Endodermal cell (in vitro differentiated cells): ENCODE measurements at regions not wholly inside any gene's neighbourhood (a gene's known extent, or its start where the extent isn't known, plus 50 kb on each side); places are given as distances from the start of the nearest gene placed in this dataset.
A peak's percentile ranks its signal among the peaks of the same experiment; 100 is the strongest.
"Not testable (repeated sequence)": the region's sequence is repeated elsewhere in the genome, so short reads cannot be mapped to it uniquely, and the experiment has no call there.

Experiments used
- DNase-seq: peaks from one replicate; pipeline ENCODE4 v3.0.0-alpha.2; 2017
- H3K27ac ChIP-seq: 2 replicates; pipeline ENCODE4 v1.5.1; 2013; ENCODE audit warnings: mild to moderate bottlenecking, low read depth, low read length, moderate library complexity
- H3K27me3 ChIP-seq: 2 replicates; pipeline ENCODE4 v1.6.1; 2013; ENCODE audit warnings: mild to moderate bottlenecking, low read length, moderate library complexity; ENCODE audit not compliant: insufficient read depth, control insufficient read depth, poor library complexity, severe bottlenecking
- H3K36me3 ChIP-seq: 2 replicates; pipeline ENCODE4 v1.7.0; 2013; ENCODE audit warnings: mild to moderate bottlenecking, low read length, moderate library complexity; ENCODE audit not compliant: control insufficient read depth, insufficient read depth
- H3K4me1 ChIP-seq: one replicate; pipeline ENCODE4 v1.7.0; 2013; ENCODE audit warnings: low read length; ENCODE audit not compliant: control insufficient read depth, insufficient read depth
- H3K4me3 ChIP-seq: 2 replicates; pipeline ENCODE4 v1.5.1; 2013; ENCODE audit warnings: mild to moderate bottlenecking, low read length, moderate library complexity
- H3K9ac ChIP-seq: 2 replicates; pipeline ENCODE4 v1.6.1; 2013; ENCODE audit warnings: mild to moderate bottlenecking, low read length, moderate library complexity; ENCODE audit not compliant: poor library complexity, severe bottlenecking; ENCODE audit errors: extremely low read depth
- H3K9me3 ChIP-seq: 2 replicates; pipeline ENCODE4 v1.6.1; 2013; ENCODE audit warnings: mild to moderate bottlenecking, low read length, moderate library complexity; ENCODE audit not compliant: control insufficient read depth
- H3K27ac Mint-ChIP-seq: 2 replicates; pipeline ENCODE4 v1.8.0; 2020; ENCODE audit warnings: mixed read lengths
- H3K27me3 Mint-ChIP-seq: 2 replicates; pipeline ENCODE4 v1.8.0; 2021; ENCODE audit warnings: mild to moderate bottlenecking, mixed read lengths; ENCODE audit not compliant: insufficient read depth
- H3K36me3 Mint-ChIP-seq: 2 replicates; pipeline ENCODE4 v1.8.0; 2020; ENCODE audit warnings: low read depth, mixed read lengths
- H3K4me1 Mint-ChIP-seq: 2 replicates; pipeline ENCODE4 v1.8.0; 2020; ENCODE audit warnings: mixed read lengths
- H3K4me3 Mint-ChIP-seq: 2 replicates; pipeline ENCODE4 v1.8.0; 2020; ENCODE audit warnings: mild to moderate bottlenecking, moderate library complexity, mixed read lengths
- H3K9me3 Mint-ChIP-seq: 2 replicates; pipeline ENCODE4 v1.8.0; 2020; ENCODE audit warnings: mild to moderate bottlenecking, mixed read lengths
- WGBS, 2 experiments: methylation state at CpG; one replicate each; pipeline versions ENCODE4 v1.1.5 to v1.1.7; 2013; ENCODE audit warnings: missing lambda C conversion rate in 2 of 2, mixed read lengths in 1 of 2; ENCODE audit not compliant: insufficient coverage in 1 of 2, insufficient read length in 1 of 2; 5-methylcytosine and 5-hydroxymethylcytosine counted together
- TF ChIP-seq, protein P1 (sequence below): fragments of 200-600 bp; sonication (generic); conservative IDR thresholded peaks from 2 replicates; pipeline ENCODE4 v1.5.0; 2021; ENCODE audit warnings: antibody characterized with exemption, mild to moderate bottlenecking

DNA sequence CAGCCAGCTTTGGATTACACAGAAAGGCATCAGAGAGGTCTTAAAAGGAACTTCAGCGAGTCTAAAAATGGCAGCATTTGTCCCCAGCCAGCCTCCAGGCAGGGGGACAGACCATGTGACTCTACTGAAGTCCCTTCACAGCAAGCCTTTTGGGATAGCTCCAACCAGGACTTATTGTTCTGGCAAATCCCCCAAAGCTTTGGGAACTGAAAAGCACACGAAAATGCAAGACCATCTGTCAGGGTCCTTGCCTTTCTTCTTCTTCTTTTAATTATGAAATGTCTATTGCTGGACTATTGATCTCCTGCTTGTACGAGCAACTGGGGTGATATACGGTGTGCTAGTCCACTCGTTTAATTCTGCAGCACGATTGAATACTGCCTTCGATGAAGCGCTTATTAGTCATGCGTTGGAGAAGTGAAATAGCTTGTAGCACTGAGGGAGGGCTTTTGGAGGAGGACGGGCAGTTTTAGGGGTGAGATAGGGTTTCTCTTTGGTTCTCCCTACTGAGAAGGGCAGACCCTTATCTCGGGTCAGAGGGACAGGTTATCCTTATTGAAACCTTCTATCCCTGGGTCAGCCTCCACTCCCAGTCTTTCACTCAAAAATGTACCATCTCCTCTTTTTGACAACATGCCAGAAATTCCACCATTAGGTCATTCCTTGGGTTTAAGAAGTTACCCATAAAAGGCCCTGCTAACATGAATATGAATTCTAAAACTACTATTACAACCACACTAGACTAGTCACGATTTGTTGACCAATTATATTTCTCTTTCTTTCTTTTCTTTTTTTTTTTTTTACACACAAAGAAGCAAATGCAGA is 416.4 kb downstream of the MIAT start:
- Histone ChIP-seq H3K27ac (no peak overlapping the region), H3K36me3 (no peaks in the 10 kb centered on the region), H3K27me3 (peaks cover 42% of the 10 kb centered on the region), H3K4me3 (no peak overlapping the region), H3K9ac (no peak overlapping the region), H3K9me3 (no peaks in the 10 kb centered on the region), H3K4me1 (no peaks in the 10 kb centered on the region)
- Mint-ChIP-seq H3K9me3 (no peaks in the 10 kb centered on the region), H3K4me3 (no peak overlapping the region), H3K27ac (no peak overlapping the region), H3K36me3 (no peaks in the 10 kb centered on the region), H3K27me3 (peaks cover 64% of the 10 kb centered on the region), H3K4me1 (peaks cover 7% of the 10 kb centered on the region)
- WGBS, 2 experiments, result 82 to 86% methylated on average over 9 to 12 of the region's 12 CpGs
- DNase-seq, result no peak
- TF ChIP-seq, protein P1, sequence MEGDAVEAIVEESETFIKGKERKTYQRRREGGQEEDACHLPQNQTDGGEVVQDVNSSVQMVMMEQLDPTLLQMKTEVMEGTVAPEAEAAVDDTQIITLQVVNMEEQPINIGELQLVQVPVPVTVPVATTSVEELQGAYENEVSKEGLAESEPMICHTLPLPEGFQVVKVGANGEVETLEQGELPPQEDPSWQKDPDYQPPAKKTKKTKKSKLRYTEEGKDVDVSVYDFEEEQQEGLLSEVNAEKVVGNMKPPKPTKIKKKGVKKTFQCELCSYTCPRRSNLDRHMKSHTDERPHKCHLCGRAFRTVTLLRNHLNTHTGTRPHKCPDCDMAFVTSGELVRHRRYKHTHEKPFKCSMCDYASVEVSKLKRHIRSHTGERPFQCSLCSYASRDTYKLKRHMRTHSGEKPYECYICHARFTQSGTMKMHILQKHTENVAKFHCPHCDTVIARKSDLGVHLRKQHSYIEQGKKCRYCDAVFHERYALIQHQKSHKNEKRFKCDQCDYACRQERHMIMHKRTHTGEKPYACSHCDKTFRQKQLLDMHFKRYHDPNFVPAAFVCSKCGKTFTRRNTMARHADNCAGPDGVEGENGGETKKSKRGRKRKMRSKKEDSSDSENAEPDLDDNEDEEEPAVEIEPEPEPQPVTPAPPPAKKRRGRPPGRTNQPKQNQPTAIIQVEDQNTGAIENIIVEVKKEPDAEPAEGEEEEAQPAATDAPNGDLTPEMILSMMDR, result no peak

DNA sequence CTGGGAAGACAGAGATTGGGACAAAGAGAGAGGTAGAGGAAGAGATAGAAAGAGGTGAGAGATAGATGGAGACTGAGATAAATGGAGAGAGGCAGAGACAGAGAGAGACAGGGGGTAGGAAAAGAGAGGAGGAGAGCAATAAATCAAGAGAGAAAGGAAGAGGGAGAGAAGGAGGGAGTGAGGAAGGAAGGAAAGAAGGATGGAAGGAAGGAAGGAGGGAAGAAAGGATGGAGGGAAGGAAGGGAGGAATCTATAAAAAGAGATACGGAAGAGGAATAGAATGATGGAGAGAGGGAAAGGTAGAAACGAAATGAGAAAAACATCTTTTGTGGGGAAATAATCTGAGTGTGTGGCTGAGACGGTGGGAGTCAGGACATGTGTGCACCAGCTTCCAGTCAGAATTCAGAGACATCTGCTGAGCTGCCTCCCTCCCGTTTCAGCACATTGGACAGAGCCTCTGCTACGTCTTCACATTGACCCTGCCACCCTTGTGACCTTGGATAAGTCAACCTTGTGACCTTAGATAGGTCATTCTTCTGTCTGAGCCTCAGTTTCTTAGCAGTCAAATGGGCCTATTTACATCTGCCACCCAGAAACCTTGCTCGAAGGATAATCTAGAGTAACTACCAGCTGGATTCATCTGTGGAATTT is 417.8 kb downstream of the MIAT start:
- peak; percentile 80 for DNase-seq
- 50 to 56% methylated on average over 5 to 6 of the region's 6 CpGs for WGBS, 2 experiments
- no peaks in the 10 kb centered on the region for H3K9me3 Mint-ChIP-seq
- Histone ChIP-seq H3K27ac (no peak overlapping the region), H3K36me3 (no peaks in the 10 kb centered on the region), H3K9me3 (no peaks in the 10 kb centered on the region), H3K27me3 (peaks cover 42% of the 10 kb centered on the region), H3K4me1 (no peaks in the 10 kb centered on the region), H3K9ac (no peak overlapping the region), H3K4me3 (no peak overlapping the region)
- TF ChIP-seq, protein P1, result no peak
- no peak overlapping the region for H3K4me3 Mint-ChIP-seq
- H3K27ac Mint-ChIP-seq, result no peak overlapping the region
- H3K27me3 Mint-ChIP-seq, result peaks cover 67% of the 10 kb centered on the region
- H3K4me1 Mint-ChIP-seq, result peaks cover 7% of the 10 kb centered on the region
- no peaks in the 10 kb centered on the region for H3K36me3 Mint-ChIP-seq

DNA sequence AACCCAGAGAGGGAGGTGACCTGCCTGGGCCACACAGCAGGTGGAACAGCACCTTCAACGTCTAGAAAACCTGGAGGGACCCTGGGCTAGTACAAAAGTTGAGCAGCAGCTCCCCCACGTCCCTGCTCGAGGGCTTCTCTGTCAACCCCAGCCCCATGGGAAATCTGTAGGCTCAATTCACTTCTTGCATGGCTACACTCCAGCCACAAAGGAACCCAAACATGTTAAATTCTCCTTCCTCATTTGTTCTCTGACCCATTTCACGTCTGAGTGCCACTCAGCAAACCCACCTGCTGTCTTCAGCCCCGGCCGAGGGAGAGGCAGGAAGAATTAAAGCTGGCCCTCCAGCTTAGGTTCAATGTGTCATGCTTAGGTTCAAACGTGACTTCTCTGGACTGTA is 418.5 kb downstream of the MIAT start:
- Histone ChIP-seq H3K4me1 (no peaks in the 10 kb centered on the region), H3K4me3 (no peak overlapping the region), H3K27me3 (peaks cover 42% of the 10 kb centered on the region), H3K27ac (no peak overlapping the region), H3K9me3 (no peaks in the 10 kb centered on the region), H3K36me3 (no peaks in the 10 kb centered on the region), H3K9ac (no peak overlapping the region)
- H3K9me3 Mint-ChIP-seq, result no peaks in the 10 kb centered on the region
- no peak overlapping the region for H3K4me3 Mint-ChIP-seq
- no peak overlapping the region for H3K27ac Mint-ChIP-seq
- no peak for DNase-seq
- peaks cover 69% of the 10 kb centered on the region for H3K27me3 Mint-ChIP-seq
- no peaks in the 10 kb centered on the region for H3K36me3 Mint-ChIP-seq
- 60 to 65% methylated on average over 5 to 7 of the region's 7 CpGs for WGBS, 2 experiments
- TF ChIP-seq, protein P1, result no peak
- peaks cover 1% of the 10 kb centered on the region for H3K4me1 Mint-ChIP-seq

DNA sequence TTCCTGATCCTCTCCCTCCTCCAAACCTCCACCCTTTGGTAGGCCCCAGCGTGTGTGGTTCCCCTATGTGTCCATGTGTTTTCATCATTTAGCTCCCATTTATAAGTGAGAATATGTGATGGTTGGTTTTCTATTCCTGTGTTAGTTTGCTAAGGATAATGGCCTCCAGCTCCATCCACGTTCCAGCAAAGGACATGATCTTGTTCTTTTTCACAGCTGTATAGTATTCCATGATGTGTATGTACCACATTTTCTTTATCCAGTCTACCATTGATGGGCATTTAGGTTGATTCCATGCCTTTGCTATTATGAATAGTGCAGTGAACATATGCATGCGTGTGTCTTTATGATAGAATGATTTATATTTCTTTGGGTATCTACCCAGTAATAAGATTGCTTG is 420.7 kb downstream of the MIAT start:
- WGBS, 2 experiments, result 77 to 100% methylated on average over 1 to 2 of the region's 3 CpGs
- H3K4me3 Mint-ChIP-seq, H3K4me1 Mint-ChIP-seq, H3K36me3 Mint-ChIP-seq, H3K4me3 ChIP-seq, H3K9me3 ChIP-seq, H3K4me1 ChIP-seq, H3K27ac Mint-ChIP-seq, DNase-seq, H3K9me3 Mint-ChIP-seq, H3K9ac ChIP-seq, H3K27ac ChIP-seq, H3K36me3 ChIP-seq: not testable (repeated sequence)
- H3K27me3 Mint-ChIP-seq, result peaks cover 57% of the 10 kb centered on the region
- peaks cover 41% of the 10 kb centered on the region for H3K27me3 ChIP-seq
